ENCODE measurements at regions not wholly inside any gene's neighbourhood (a gene's known extent, or its start where the extent isn't known, plus 50 kb on each side); places are given as distances from the start of the nearest gene placed in this dataset.

DNA sequence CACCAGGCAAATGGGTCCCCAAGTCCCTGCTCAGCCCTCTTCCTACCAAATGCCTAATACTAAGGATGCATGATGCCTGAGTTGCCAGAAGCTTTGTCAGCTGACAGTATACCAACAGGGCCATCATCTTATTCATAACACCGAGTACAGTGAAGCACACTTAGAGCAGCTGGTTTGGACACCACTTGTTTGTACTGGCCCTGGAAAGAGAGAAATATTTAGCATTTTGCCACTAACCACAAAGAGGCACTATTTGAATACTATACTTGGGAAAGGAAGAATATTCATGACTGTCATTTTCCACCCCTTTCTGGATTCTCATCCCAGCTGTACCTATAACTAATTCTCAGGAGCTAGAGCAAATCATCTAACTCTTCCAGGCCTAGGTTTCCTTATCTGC is 364.4 kb upstream of the KIF2A start:
- Mint-ChIP-seq H3K36me3 (no peaks in the 10 kb centered on the region), H3K27me3 (no peaks in the 10 kb centered on the region), H3K9me3 (no peaks in the 10 kb centered on the region), H3K4me3 (no peak overlapping the region), H3K4me1 (ENCODE audit: low read depth in 2 of 2) (no peaks in the 10 kb centered on the region), H3K27ac (no peak overlapping the region)
- ATAC-seq (no peak), DNase-seq (ENCODE audit: low spot score) (no peak)

DNA sequence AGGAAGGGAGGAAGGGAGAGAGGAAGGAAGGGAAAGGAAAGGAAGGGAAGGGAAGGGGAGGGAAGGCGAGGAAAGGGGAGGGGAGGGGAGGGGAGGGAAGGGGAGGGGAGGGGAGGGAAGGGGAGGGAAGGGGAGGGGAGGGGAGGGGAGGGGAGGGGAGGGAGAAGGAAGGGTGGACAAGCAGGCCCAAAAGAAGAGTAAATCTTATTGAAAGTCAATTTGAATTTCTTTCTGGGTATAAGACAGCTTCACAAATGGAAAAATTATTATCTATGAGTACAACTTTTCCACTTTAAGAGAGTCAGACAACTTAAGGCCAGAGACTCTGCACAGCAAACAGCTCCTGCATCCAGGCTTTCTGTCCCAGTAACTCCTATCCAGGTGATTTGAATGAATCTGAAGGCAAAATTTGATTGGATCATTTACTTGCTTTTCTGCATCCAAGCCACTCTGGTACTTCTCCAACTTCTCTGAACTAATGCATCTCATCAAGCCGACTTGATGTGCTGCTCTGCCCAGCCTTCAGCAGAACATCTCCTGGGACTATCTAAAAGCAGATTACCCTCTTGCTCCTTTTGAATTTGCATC is 363.4 kb upstream of the KIF2A start:
- Mint-ChIP-seq H3K27ac (no peak overlapping the region), H3K36me3 (no peaks in the 10 kb centered on the region), H3K4me1 (ENCODE audit: low read depth in 2 of 2) (no peaks in the 10 kb centered on the region), H3K27me3 (no peaks in the 10 kb centered on the region), H3K4me3 (no peak overlapping the region), H3K9me3 (no peaks in the 10 kb centered on the region)
- DNase-seq (ENCODE audit: low spot score) = no peak
- no peak for ATAC-seq

DNA sequence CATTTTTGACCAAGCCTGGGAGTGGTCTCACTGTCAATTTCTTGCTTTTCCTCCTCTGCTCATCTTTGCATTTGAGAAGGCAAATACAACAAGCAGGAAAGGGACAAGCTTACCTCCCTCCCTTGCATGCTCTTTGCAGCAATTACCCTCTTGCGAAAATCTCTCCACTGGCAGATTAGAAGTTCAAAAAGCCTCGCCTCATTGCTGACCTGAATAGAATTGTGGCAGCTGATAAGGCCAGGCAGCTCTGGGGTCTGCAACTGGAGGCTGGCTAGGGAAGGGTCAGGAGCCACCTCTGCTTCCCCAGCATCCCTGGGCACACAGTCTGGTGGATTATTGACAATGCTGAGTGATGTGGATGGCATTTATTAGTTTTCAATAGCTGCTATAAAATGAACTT is 362.3 kb upstream of the KIF2A start:
- DNase-seq (ENCODE audit: low spot score) (no peak), ATAC-seq (no peak)
- no peaks in the 10 kb centered on the region for H3K4me1 Mint-ChIP-seq (ENCODE audit: low read depth in 2 of 2)
- no peak overlapping the region for H3K27ac Mint-ChIP-seq
- H3K36me3 Mint-ChIP-seq = no peaks in the 10 kb centered on the region
- H3K27me3 Mint-ChIP-seq = no peaks in the 10 kb centered on the region
- no peak overlapping the region for H3K4me3 Mint-ChIP-seq
- no peaks in the 10 kb centered on the region for H3K9me3 Mint-ChIP-seq

DNA sequence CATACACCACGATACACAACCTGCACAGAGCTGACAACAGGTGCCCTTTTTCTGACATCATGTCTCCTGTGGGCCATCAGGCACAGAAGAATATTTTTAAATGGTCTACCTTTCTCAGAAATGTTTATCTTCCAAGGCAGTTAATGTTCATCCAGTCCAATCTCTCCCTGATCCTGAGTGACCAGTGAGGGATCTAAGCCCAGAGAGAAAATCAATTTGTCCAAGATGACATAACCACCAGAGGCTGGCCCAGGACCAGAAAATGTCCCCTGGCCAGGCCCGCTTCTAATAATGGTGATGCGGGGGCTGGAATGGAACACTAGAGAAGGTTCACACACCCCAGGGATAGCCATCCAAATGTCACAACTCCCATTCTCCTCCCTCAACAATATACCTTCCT is 357.9 kb upstream of the KIF2A start:
- Mint-ChIP-seq H3K9me3 (peaks cover 5% of the 10 kb centered on the region), H3K27me3 (peaks cover 0 to 2% of the 10 kb centered on the region in 2 donors), H3K27ac (no peak overlapping the region), H3K36me3 (no peaks in the 10 kb centered on the region), H3K4me1 (ENCODE audit: low read depth in 2 of 2) (no peaks in the 10 kb centered on the region), H3K4me3 (no peak overlapping the region)
- ATAC-seq (no peak), DNase-seq (ENCODE audit: low spot score) (no peak)

DNA sequence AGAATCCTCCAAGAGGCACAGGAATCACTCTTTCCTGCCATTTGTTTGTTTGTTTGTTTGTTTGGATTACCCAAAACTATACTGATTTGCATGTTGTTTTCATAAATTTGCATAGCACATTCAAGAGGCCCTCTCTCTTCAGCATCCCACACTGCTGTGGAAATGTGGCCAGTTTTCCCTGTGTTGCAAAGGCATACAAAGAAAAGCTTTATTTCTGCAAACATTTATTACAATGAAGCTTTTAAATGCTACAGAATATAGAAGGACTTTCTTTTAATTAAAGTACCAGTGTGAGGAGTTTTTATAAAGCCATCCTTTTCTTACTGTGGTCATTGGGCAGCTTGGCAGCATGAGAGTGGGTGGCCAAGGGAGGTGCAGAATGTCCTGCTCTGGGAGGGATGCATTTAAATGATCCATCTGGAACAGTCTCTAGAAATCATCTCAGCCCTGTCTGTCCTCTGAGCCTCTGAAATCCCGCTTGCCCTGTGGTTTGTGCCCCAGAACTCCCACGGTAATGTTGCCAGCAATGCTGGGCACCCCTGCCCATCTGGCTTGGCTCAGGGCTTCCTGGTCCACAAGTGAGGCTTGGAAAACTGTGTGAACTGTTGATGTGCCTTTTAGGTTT is 356.8 kb upstream of the KIF2A start:
- Mint-ChIP-seq H3K27me3 (peaks cover 0 to 2% of the 10 kb centered on the region in 2 donors), H3K27ac (no peak overlapping the region), H3K4me3 (no peak overlapping the region)

DNA sequence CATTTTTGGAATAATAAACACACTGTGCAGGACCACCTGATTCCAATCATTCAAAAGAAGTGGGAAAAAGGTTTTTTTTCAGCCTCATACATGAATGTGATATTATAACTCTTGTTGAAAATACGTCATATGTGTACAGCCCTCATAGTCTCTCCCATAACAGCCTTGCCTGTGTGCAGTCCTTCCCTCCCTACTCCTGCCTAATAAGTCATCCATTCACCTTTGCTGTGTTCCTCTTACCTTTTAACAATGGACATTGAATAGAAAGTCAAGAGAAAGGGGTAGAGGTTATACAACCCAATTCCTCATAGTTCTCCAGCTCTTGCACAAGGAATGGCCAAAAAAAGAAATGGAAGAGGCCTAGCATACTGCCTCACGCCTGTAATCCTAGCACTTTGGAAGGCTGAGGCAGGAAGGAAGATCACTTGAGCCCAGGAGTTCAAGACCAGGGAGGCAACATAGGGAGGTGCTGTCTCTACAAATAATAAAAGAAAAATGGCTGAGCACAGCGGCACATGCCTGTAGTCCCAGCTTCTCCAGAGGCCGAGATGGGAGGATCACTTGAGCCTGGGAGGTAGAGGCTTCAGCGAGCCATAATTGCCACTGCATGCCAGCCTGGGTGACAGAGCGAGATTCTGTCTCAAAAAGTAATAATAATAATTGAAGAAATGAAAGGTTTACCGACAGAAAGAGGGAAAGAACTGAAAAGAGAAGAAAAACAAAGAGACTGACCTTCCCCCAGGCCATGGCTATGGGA is 356.1 kb upstream of the KIF2A start:
- H3K9me3 Mint-ChIP-seq = peaks cover 5% of the 10 kb centered on the region

More for the DNA sequence above, 356.8 kb upstream of the KIF2A start:
- no peaks in the 10 kb centered on the region for H3K4me1 Mint-ChIP-seq (ENCODE audit: low read depth in 2 of 2)
- H3K9me3 Mint-ChIP-seq = peaks cover 5% of the 10 kb centered on the region
- ATAC-seq (no peak), DNase-seq (ENCODE audit: low spot score) (no peak)
- H3K36me3 Mint-ChIP-seq = no peaks in the 10 kb centered on the region

DNA sequence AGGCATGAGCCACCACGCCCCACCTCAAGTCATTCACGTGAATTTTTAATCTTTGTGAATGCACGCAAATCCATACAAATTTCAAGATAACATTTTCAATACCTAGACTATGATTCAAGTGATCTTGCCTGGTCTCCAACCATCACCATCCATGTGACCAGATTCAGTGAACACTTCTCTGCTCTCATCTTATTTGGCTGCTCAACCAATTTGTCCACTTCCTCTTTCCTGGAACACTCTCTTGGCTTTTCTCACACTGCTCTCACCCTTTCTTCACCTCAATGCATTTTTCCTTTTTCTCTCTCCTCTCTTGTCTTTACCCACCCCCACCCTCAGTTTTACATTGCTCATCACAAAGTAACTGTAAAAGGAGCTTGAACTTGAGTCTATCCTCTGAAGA is 354.7 kb upstream of the KIF2A start:
- no peak for ATAC-seq
- DNase-seq (ENCODE audit: low spot score) = no peak
- Mint-ChIP-seq H3K27me3 (peaks cover 0 to 2% of the 10 kb centered on the region in 2 donors), H3K9me3 (peaks cover 5% of the 10 kb centered on the region), H3K4me3 (no peak overlapping the region), H3K4me1 (ENCODE audit: low read depth in 2 of 2) (no peaks in the 10 kb centered on the region), H3K27ac (no peak overlapping the region), H3K36me3 (no peaks in the 10 kb centered on the region)

More for the DNA sequence above, 356.1 kb upstream of the KIF2A start:
- no peaks in the 10 kb centered on the region for H3K36me3 Mint-ChIP-seq
- DNase-seq (ENCODE audit: low spot score) (no peak), ATAC-seq (no peak)
- no peak overlapping the region for H3K27ac Mint-ChIP-seq
- H3K4me3 Mint-ChIP-seq = no peak overlapping the region
- no peaks in the 10 kb centered on the region for H3K4me1 Mint-ChIP-seq (ENCODE audit: low read depth in 2 of 2)
- peaks cover 0 to 2% of the 10 kb centered on the region in 2 donors for H3K27me3 Mint-ChIP-seq

DNA sequence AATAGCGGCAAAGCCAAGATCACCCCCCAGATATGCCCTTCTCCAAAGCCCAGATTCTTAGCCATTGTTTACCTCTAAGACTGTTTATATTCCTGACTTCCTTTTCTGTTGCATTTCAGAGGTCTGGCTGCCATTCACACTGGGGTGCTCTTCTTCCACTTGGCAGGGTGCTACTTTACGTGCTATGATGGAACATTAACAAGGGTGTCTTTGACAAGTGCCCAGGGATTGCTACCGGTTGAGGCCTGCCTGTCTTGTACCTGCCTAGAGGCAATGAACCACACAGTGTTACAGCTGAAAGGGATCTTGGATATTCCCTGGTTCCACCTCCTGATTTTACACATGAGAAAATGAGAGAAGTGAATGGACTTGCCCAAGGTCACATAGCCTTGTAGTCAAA is 352.1 kb upstream of the KIF2A start:
- H3K36me3 Mint-ChIP-seq = no peaks in the 10 kb centered on the region
- H3K9me3 Mint-ChIP-seq = peaks cover 3% of the 10 kb centered on the region
- no peak for DNase-seq (ENCODE audit: low spot score)
- H3K27ac Mint-ChIP-seq = no peak overlapping the region
- peaks cover 0 to under 1% of the 10 kb centered on the region in 2 donors for H3K27me3 Mint-ChIP-seq
- ATAC-seq = no peak
- H3K4me3 Mint-ChIP-seq = no peak overlapping the region
- H3K4me1 Mint-ChIP-seq (ENCODE audit: low read depth in 2 of 2) = no peaks in the 10 kb centered on the region

DNA sequence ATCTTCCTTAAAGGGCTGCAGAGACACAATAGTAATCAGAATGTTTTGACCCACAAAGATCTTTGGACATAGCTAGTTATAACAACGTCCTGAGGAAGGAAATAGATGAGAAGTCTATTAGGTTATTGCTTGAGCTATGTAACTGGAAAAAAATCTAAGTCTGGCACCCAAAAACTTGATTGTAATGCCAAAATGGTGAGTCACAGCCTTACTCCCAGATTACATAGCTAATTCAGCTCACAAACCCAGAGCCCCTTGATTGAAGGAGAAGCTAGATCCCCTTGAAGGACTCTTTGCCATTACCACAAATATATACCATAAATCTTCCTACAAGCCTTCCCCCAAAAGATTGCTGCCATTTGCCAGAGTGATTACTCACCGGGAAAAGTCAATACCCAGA is 341.8 kb upstream of the KIF2A start:
- Mint-ChIP-seq H3K27ac (no peak overlapping the region), H3K36me3 (no peaks in the 10 kb centered on the region), H3K9me3 (no peaks in the 10 kb centered on the region), H3K27me3 (no peaks in the 10 kb centered on the region), H3K4me1 (ENCODE audit: low read depth in 2 of 2) (no peaks in the 10 kb centered on the region), H3K4me3 (no peak overlapping the region)
- no peak for ATAC-seq
- no peak for DNase-seq (ENCODE audit: low spot score)

DNA sequence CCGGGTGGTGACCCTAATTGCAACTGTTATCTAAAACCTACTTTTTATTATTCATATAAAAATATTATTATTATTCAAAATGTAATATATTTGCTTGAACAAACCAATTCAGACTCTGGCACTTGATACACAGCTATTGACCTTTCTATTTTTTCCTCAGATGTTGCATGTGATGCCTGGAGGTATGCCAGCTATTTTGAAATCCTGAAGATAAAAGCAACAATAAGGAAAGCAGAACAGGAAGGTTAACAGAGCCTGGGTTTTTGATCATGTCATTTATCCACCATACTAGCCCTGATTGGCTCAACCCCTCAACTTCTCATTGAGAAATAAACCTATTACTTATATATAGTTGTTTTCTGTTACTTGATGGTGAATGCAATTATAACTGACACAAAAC is 340.9 kb upstream of the KIF2A start:
- no peak overlapping the region for H3K27ac Mint-ChIP-seq
- H3K4me1 Mint-ChIP-seq (ENCODE audit: low read depth in 2 of 2) = no peaks in the 10 kb centered on the region
- no peaks in the 10 kb centered on the region for H3K36me3 Mint-ChIP-seq
- no peak for ATAC-seq
- no peak overlapping the region for H3K4me3 Mint-ChIP-seq
- DNase-seq (ENCODE audit: low spot score) = no peak
- H3K27me3 Mint-ChIP-seq = no peaks in the 10 kb centered on the region
- no peaks in the 10 kb centered on the region for H3K9me3 Mint-ChIP-seq

DNA sequence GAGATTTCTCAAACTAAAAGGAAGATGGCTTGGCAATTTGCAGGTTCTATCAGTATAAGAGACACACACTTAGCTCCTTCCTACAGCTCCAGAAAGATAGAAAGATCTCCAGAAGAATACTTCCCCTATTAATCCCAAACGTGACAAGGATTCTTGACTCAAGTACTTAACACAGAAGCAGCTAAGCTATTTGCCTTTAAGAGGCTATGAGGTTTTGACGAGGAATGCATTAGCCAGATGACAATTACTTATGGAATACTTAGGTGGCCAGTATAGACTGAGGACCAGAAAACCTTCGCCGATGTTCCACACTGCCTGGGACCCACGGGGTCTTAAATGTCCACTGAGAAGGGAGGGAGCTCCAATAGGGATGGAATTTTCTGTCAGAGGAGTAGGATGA is 340.5 kb upstream of the KIF2A start:
- H3K4me3 Mint-ChIP-seq = no peak overlapping the region
- H3K9me3 Mint-ChIP-seq = no peaks in the 10 kb centered on the region
- H3K36me3 Mint-ChIP-seq = no peaks in the 10 kb centered on the region
- DNase-seq (ENCODE audit: low spot score) = no peak
- H3K27ac Mint-ChIP-seq = no peak overlapping the region
- H3K4me1 Mint-ChIP-seq (ENCODE audit: low read depth in 2 of 2) = no peaks in the 10 kb centered on the region
- no peaks in the 10 kb centered on the region for H3K27me3 Mint-ChIP-seq
- ATAC-seq = no peak

DNA sequence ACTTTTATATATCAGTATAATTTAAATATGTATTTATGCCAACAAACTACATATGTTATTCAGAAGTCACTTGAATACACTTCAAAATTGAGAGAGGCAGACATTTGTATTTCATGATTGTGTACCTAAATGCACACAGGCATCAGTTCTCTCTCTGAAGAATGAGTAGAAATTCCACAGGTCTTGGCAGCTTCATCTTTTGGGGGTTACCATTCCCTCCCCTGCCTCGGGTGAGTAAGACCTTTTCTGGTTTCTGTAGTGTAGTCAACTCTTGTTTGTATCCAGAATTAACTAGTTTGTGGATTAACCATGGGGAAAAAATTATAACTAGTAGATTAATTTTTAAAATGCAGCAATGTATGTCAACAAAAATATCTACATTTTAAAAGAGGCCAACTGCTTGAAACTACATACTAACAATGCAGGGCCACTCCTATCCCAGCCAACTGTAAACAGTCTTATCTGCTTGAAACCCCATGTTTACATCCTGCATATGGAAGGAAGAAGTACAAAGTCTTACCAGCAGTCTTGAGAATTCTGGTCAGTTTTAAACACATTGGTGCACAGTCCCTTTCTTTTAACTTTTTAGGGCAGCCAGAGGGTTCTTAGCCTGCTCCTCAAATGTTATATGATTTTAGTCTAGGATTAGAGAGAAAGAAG is 339.6 kb upstream of the KIF2A start:
- no peaks in the 10 kb centered on the region for H3K36me3 Mint-ChIP-seq
- no peaks in the 10 kb centered on the region for H3K4me1 Mint-ChIP-seq (ENCODE audit: low read depth in 2 of 2)
- no peaks in the 10 kb centered on the region for H3K9me3 Mint-ChIP-seq
- DNase-seq (ENCODE audit: low spot score) (no peak), ATAC-seq (no peak)
- H3K4me3 Mint-ChIP-seq = no peak overlapping the region
- no peaks in the 10 kb centered on the region for H3K27me3 Mint-ChIP-seq
- H3K27ac Mint-ChIP-seq = no peak overlapping the region

DNA sequence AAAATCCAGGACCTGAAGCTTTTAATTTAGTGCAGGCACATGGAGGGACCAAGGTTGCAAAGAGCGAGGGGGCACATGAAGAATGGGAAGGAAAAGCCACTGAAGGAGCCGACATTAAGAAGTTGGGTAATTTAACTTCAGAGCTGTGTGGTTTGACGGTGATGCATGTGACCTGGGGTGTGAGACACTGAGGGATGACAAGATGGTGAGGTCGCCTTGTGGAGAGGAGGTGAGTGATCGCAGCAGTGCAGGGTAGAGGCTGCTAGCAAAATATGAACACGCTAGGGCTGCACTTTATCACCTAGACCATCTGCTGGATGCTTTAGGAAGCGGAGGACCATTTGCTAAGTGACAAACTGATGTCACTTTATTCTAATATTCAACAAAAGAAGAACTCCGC is 339.0 kb upstream of the KIF2A start:
- Mint-ChIP-seq H3K36me3 (no peaks in the 10 kb centered on the region), H3K4me1 (ENCODE audit: low read depth in 2 of 2) (no peaks in the 10 kb centered on the region), H3K27ac (no peak overlapping the region), H3K4me3 (no peak overlapping the region), H3K27me3 (no peaks in the 10 kb centered on the region), H3K9me3 (peaks cover 4% of the 10 kb centered on the region)
- no peak for DNase-seq (ENCODE audit: low spot score)
- ATAC-seq = no peak

DNA sequence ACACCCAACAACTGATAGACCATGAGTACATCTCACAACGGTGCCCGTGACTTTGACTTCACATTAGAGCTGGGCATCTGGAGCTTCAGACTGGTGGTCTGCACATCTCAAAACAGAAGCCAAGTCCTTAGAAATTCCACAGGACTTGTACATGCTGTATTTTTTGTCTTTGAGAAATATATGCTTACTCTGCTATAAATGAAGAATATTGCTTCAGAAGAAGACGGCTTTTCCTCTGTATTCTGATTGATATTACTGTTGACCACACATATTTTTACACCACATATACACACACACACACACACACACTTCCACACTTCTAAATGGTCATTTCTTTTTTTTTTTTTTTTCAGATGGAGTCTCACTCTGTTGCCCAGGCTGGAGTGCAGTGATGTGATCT is 338.3 kb upstream of the KIF2A start:
- no peak overlapping the region for H3K27ac Mint-ChIP-seq

More for the DNA sequence above, 338.3 kb upstream of the KIF2A start:
- no peak overlapping the region for H3K4me3 Mint-ChIP-seq
- ATAC-seq (no peak), DNase-seq (ENCODE audit: low spot score) (no peak)
- H3K4me1 Mint-ChIP-seq (ENCODE audit: low read depth in 2 of 2) = no peaks in the 10 kb centered on the region
- no peaks in the 10 kb centered on the region for H3K36me3 Mint-ChIP-seq
- no peaks in the 10 kb centered on the region for H3K27me3 Mint-ChIP-seq
- H3K9me3 Mint-ChIP-seq = peaks cover 4% of the 10 kb centered on the region
